Epithelial cell of esophagus (primary cell): ENCODE measurements at regions not wholly inside any gene's neighbourhood (a gene's known extent, or its start where the extent isn't known, plus 50 kb on each side); places are given as distances from the start of the nearest gene placed in this dataset.

Experiments
- DNase-seq: peaks from one replicate; pipeline ENCODE4 v3.0.0; 2010; ENCODE audit warnings: low read depth
- H3K4me3 ChIP-seq: 2 replicates; pipeline ENCODE4 v1.5.1; 2011; ENCODE audit warnings: mild to moderate bottlenecking, low read length, control low read depth
- CTCF ChIP-seq: IDR thresholded peaks from 2 replicates; pipeline ENCODE4 v1.5.1; 2011; ENCODE audit warnings: low read depth, mild to moderate bottlenecking, low read length, control low read depth, inconsistent platforms; ENCODE audit not compliant: insufficient read depth; ENCODE audit errors: missing control alignments

- no peak overlapping the region for H3K4me3 ChIP-seq
- DNase-seq = no peak
- no peak for TF ChIP-seq CTCF
These were observed 486.4 kb downstream of the TSHZ3 start for GRCh38 chr19:30862876-30863275.

- H3K4me3 ChIP-seq = no peak overlapping the region
- DNase-seq = no peak
- TF ChIP-seq CTCF = no peak
These were observed 487.3 kb downstream of the TSHZ3 start for GRCh38 chr19:30861919-30862318.

- no peak for DNase-seq
- no peak overlapping the region for H3K4me3 ChIP-seq
- no peak for TF ChIP-seq CTCF
These were observed 485.8 kb downstream of the ZNF536 start for GRCh38 chr19:30857966-30858490.

- no peak for DNase-seq
- TF ChIP-seq CTCF = no peak
- no peak overlapping the region for H3K4me3 ChIP-seq
These were observed 485.2 kb downstream of the ZNF536 start for GRCh38 chr19:30857388-30857787.

- H3K4me3 ChIP-seq = no peak overlapping the region
- DNase-seq = no peak
- TF ChIP-seq CTCF = no peak
These were observed 484.6 kb downstream of the ZNF536 start for GRCh38 chr19:30856786-30857185.

- DNase-seq = no peak
- no peak for TF ChIP-seq CTCF
- H3K4me3 ChIP-seq = no peak overlapping the region
These were observed 484.2 kb downstream of the ZNF536 start for GRCh38 chr19:30856376-30856775.

- no peak overlapping the region for H3K4me3 ChIP-seq
- DNase-seq = no peak
- no peak for TF ChIP-seq CTCF
These were observed 483.3 kb downstream of the ZNF536 start for GRCh38 chr19:30855442-30855841.
